ENCODE measurements at regions not wholly inside any gene's neighbourhood (a gene's known extent, or its start where the extent isn't known, plus 50 kb on each side); places are given as distances from the start of the nearest gene placed in this dataset.

DNA sequence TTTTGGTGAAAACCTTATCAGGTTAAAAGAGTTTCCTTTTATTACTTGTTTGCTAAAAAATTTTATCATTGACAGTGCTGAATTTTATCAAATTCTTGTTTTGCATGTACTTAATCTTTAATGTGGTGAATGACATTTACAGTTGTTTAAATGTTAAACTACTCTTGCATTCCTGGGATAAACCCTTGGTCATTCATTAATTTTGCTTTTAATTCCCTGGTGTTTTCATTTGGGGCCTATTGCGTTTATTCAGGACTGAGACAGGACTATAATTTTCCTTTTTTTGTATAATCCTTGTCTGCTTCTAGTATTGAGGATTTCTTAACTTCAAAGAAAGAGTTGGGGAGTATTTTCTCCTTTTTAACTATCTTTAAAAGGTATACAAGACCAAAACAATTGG lies 98.7 kb upstream of the TLL1 start:
- TF ChIP-seq POLR2A (IDR thresholded peaks at IDR 0.05; ENCODE audit: low read depth) (no peak), CTCF (IDR thresholded peaks at IDR 0.05) (no peak)
